OCI-LY1 (cell line): ENCODE measurements at regions not wholly inside any gene's neighbourhood (a gene's known extent, or its start where the extent isn't known, plus 50 kb on each side); places are given as distances from the start of the nearest gene placed in this dataset.

Source experiments
- H2AFZ ChIP-seq: fragments of 200-600 bp; sonication (generic), shearing (Covaris generic); 2 replicates; pipeline ENCODE4 v1.6.0; 2014; ENCODE audit warnings: antibody characterized with exemption, mild to moderate bottlenecking, low read length
- H3F3A ChIP-seq: fragments of 200-600 bp; sonication (generic), shearing (Covaris generic); 2 replicates; pipeline ENCODE4 v1.6.0; 2014; ENCODE audit warnings: mild to moderate bottlenecking, antibody characterized with exemption, low read length, moderate library complexity; ENCODE audit not compliant: insufficient read depth
- H3K27ac ChIP-seq: fragments of 200-600 bp; sonication (generic); 2 replicates; pipeline ENCODE4 v1.5.1; 2014; ENCODE audit warnings: low read length, mixed run types, mild to moderate bottlenecking, low read depth; ENCODE audit not compliant: poor library complexity, severe bottlenecking
- H3K27me3 ChIP-seq: fragments of 200-600 bp; sonication (generic); 2 replicates; pipeline ENCODE4 v1.6.0; 2014; ENCODE audit warnings: antibody characterized with exemption, mild to moderate bottlenecking, low read length, moderate library complexity; ENCODE audit not compliant: insufficient read depth
- H3K36me3 ChIP-seq: fragments of 200-600 bp; sonication (generic); 2 replicates; pipeline ENCODE4 v1.6.1; 2014; ENCODE audit warnings: mild to moderate bottlenecking, antibody characterized with exemption, low read length, moderate library complexity, mixed read lengths; ENCODE audit not compliant: insufficient read depth
- H3K4me1 ChIP-seq: fragments of 200-600 bp; sonication (generic); 2 replicates; pipeline ENCODE4 v1.5.1; 2014; ENCODE audit warnings: mild to moderate bottlenecking, low read length, moderate library complexity; ENCODE audit not compliant: insufficient read depth, severe bottlenecking
- H3K4me2 ChIP-seq: fragments of 200-600 bp; sonication (generic), shearing (Covaris generic); 2 replicates; pipeline ENCODE4 v1.6.1; 2014; ENCODE audit warnings: low read length
- H3K4me3 ChIP-seq: fragments of 200-600 bp; sonication (generic); 2 replicates; pipeline ENCODE4 v1.5.1; 2014; ENCODE audit warnings: low read length, low read depth, mild to moderate bottlenecking, mixed read lengths; ENCODE audit not compliant: poor library complexity, severe bottlenecking
- H3K79me2 ChIP-seq: fragments of 200-600 bp; shearing (Covaris generic); 2 replicates; pipeline ENCODE4 v1.6.1; 2016; ENCODE audit warnings: mixed run types, low read length, mixed read lengths; ENCODE audit not compliant: insufficient read depth
- H3K9ac ChIP-seq: fragments of 200-600 bp; sonication (generic), shearing (Covaris generic); 2 replicates; pipeline ENCODE4 v1.6.1; 2014; ENCODE audit warnings: mild to moderate bottlenecking, low read length, mixed read lengths
- H3K9me2 ChIP-seq: fragments of 200-600 bp; sonication (generic), shearing (Covaris generic); 2 replicates; pipeline ENCODE4 v1.6.1; 2014; ENCODE audit warnings: low read depth, mild to moderate bottlenecking, low read length, mixed read lengths
- H3K9me3 ChIP-seq: fragments of 200-600 bp; shearing (Covaris generic); 2 replicates; pipeline ENCODE4 v1.6.1; 2014; ENCODE audit warnings: low read length, mixed read lengths
- H4K20me1 ChIP-seq: fragments of 200-600 bp; sonication (generic), shearing (Covaris generic); 2 replicates; pipeline ENCODE4 v1.6.0; 2016; ENCODE audit warnings: mild to moderate bottlenecking, low read length; ENCODE audit not compliant: insufficient read depth
- EZH2 ChIP-seq: fragments of 200-600 bp; sonication (generic), shearing (Covaris generic); IDR thresholded peaks from 2 replicates; pipeline ENCODE4 v1.8.0; 2017; ENCODE audit warnings: borderline replicate concordance, mixed run types, mild to moderate bottlenecking, antibody characterized with exemption, low read length, moderate library complexity, mixed read lengths
- TF ChIP-seq, protein P1 (sequence below): fragments of 200-600 bp; sonication (generic), shearing (Covaris generic); IDR thresholded peaks from 2 replicates; pipeline ENCODE4 v1.5.1; 2017; ENCODE audit warnings: mild to moderate bottlenecking, antibody characterized with exemption, low read length, moderate library complexity, mixed read lengths

DNA sequence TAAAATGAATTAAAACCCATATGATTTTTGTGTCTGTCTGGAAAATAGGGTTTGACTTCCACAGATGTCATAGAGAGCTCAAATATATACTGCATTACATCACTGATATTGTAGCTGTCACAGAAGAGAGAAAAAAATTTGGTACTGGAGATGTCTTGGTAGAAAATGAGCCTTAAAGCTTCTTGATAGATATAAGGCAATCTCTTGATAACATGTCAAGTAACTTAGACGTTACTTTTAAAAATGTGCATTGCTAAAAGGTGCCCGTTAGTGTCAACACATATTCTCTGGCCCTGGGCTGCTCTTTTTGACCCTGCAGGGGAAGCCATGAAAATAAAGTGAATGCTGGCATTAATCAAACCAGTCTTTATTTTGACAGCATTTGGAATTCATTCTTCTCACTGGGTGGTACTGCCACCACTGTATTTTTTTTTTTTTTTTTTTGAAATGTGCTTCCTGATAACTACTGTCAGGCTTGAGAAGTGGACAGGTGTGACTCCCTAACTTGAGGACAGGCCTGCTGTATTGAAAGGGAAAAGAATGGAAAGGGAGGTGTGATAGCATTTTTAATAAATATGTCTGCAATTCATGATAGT, 53.0 kb upstream of the RAPGEF2 start:
- no peaks in the 10 kb centered on the region for H3K27me3 ChIP-seq
- H3K79me2 ChIP-seq, result no peaks in the 10 kb centered on the region
- no peaks in the 10 kb centered on the region for H3K36me3 ChIP-seq
- H3K4me2 ChIP-seq, result no peak overlapping the region
- no peak overlapping the region for H3K27ac ChIP-seq
- no peak overlapping the region for H3K4me3 ChIP-seq
- H3K9ac ChIP-seq, result no peak overlapping the region
- H3K9me2 ChIP-seq, result no peaks in the 10 kb centered on the region
- no peak overlapping the region for H2AFZ ChIP-seq
- H3K4me1 ChIP-seq, result no peaks in the 10 kb centered on the region
- TF ChIP-seq EZH2, result no peak
- TF ChIP-seq, protein P1, sequence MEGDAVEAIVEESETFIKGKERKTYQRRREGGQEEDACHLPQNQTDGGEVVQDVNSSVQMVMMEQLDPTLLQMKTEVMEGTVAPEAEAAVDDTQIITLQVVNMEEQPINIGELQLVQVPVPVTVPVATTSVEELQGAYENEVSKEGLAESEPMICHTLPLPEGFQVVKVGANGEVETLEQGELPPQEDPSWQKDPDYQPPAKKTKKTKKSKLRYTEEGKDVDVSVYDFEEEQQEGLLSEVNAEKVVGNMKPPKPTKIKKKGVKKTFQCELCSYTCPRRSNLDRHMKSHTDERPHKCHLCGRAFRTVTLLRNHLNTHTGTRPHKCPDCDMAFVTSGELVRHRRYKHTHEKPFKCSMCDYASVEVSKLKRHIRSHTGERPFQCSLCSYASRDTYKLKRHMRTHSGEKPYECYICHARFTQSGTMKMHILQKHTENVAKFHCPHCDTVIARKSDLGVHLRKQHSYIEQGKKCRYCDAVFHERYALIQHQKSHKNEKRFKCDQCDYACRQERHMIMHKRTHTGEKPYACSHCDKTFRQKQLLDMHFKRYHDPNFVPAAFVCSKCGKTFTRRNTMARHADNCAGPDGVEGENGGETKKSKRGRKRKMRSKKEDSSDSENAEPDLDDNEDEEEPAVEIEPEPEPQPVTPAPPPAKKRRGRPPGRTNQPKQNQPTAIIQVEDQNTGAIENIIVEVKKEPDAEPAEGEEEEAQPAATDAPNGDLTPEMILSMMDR, result no peak
- H4K20me1 ChIP-seq, result no peaks in the 10 kb centered on the region
- H3F3A ChIP-seq, result no peaks in the 10 kb centered on the region
- H3K9me3 ChIP-seq, result no peaks in the 10 kb centered on the region

DNA sequence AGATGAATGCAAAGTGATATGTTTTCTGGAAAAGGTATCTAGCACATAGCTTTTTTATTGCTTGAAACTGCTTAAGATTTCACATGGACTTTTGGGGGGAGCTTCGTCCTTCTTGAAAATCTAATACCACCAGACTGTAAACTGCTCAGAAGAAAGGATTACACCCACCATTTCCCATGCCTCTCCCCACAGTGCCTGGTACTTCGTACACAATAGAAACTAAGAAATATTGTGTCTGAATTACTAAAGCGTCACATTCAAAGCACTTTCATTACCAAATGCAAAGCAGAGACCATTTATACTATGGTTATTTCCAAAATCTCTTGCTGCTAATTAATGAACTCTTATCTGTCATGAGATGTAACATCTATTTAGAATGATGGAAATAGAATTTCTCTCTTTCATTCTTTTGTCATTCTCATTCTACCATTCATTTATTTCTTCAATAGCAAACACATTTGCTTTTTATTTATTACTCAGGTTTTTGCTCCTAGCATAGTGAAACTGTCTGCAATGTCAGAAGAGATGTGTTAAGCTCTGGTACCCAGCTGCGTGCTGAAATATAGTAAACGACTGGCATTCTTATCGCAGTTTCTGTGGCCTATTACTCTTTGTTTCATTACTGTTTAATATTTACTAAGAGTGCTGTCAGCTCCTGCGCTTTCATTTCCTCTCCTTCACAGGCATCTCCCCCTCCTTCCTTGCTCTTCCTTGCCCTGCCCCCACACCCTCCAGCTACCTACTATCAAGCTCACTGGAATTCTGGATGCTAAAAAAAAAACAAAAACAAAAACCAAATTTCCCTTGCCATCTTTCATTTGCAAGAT, 51.4 kb upstream of the RAPGEF2 start:
- Histone ChIP-seq H3K27me3 (no peaks in the 10 kb centered on the region), H3K79me2 (no peaks in the 10 kb centered on the region), H3K36me3 (no peaks in the 10 kb centered on the region), H3K9ac (no peak overlapping the region), H2AFZ (no peak overlapping the region), H4K20me1 (no peaks in the 10 kb centered on the region), H3K4me1 (no peaks in the 10 kb centered on the region), H3K27ac (no peak overlapping the region), H3K4me3 (no peak overlapping the region), H3K9me3 (no peaks in the 10 kb centered on the region), H3K9me2 (no peaks in the 10 kb centered on the region), H3F3A (no peaks in the 10 kb centered on the region), H3K4me2 (no peak overlapping the region)
- TF ChIP-seq, protein P1, result no peak
- no peak for TF ChIP-seq EZH2

DNA sequence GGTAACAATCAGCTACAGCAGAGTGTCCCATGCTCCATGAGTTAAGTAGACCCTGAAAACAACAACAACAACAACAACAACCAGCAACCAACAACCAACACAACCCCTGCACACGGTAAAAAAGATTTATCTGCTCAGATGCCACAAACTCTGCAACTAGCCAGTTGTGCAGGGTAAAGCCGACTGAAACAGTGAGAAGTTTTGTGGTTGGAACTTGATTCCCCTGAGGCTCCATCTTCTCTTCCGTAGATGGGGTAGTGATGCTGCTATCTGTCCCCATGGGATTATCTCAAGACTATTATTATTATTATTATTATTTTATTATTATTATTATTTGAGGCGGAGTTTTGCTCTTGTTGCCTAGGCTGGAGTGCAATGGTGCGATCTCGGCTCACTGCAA, 50.6 kb upstream of the RAPGEF2 start:
- Histone ChIP-seq H3K4me1 (no peaks in the 10 kb centered on the region), H3K79me2 (no peaks in the 10 kb centered on the region), H3F3A (no peaks in the 10 kb centered on the region), H3K9me3 (no peaks in the 10 kb centered on the region), H2AFZ (no peak overlapping the region), H3K4me2 (no peak overlapping the region), H3K27me3 (no peaks in the 10 kb centered on the region), H3K27ac (no peak overlapping the region), H3K9ac (no peak overlapping the region), H3K9me2 (no peaks in the 10 kb centered on the region), H4K20me1 (no peaks in the 10 kb centered on the region), H3K4me3 (no peak overlapping the region), H3K36me3 (no peaks in the 10 kb centered on the region)
- TF ChIP-seq EZH2, result no peak
- TF ChIP-seq, protein P1, result no peak
